SJSA1 (cell line): ENCODE measurements at regions not wholly inside any gene's neighbourhood (a gene's known extent, or its start where the extent isn't known, plus 50 kb on each side); places are given as distances from the start of the nearest gene placed in this dataset.

Experiments
- DNase-seq, 2 experiments: peaks; one replicate each; pipeline ENCODE4 v3.0.0-alpha.2; 2015 to 2020; ENCODE audit warnings: low spot score in 2 of 2, low read depth in 1 of 2
- H3K27ac ChIP-seq: fragments of 250-450 bp; sonication (Bioruptor Pico); 2 replicates; pipeline ENCODE4 v1.5.1; 2020; ENCODE audit warnings: mild to moderate bottlenecking, moderate library complexity
- H3K27me3 ChIP-seq: fragments of 250-450 bp; sonication (Bioruptor Pico); replicated peaks from 2 replicates; pipeline ENCODE4 v1.5.1; 2020; ENCODE audit warnings: mild to moderate bottlenecking, moderate library complexity
- H3K36me3 ChIP-seq: fragments of 250-450 bp; sonication (Bioruptor Pico); 2 replicates; pipeline ENCODE4 v1.5.1; 2020; ENCODE audit warnings: mild to moderate bottlenecking
- H3K4me1 ChIP-seq: fragments of 250-450 bp; sonication (Bioruptor Pico); replicated peaks from 2 replicates; pipeline ENCODE4 v1.6.1; 2021; ENCODE audit warnings: mild to moderate bottlenecking
- H3K4me3 ChIP-seq: fragments of 250-450 bp; sonication (Bioruptor Pico); 2 replicates; pipeline ENCODE4 v1.5.1; 2020; ENCODE audit warnings: mild to moderate bottlenecking
- H3K9me3 ChIP-seq: fragments of 250-450 bp; sonication (Bioruptor Pico); replicated peaks from 2 replicates; pipeline ENCODE4 v1.5.1; 2020; ENCODE audit warnings: mild to moderate bottlenecking

GRCh38 chr6:94668876-94669275, 908.5 kb upstream of the MANEA start:
- Histone ChIP-seq H3K27me3 (no peaks in the 10 kb centered on the region), H3K27ac (no peak overlapping the region), H3K4me1 (no peaks in the 10 kb centered on the region), H3K4me3 (no peak overlapping the region), H3K9me3 (peaks cover 4% of the 10 kb centered on the region), H3K36me3 (no peaks in the 10 kb centered on the region)
- no peak for DNase-seq

GRCh38 chr6:94658929-94659328, 918.4 kb upstream of the MANEA start:
- H3K9me3 ChIP-seq: no peaks in the 10 kb centered on the region; the same call in 1 of the 2 replicates
- no peaks in the 10 kb centered on the region for H3K27me3 ChIP-seq
- no peak for DNase-seq
- no peaks in the 10 kb centered on the region for H3K36me3 ChIP-seq
- H3K4me3 ChIP-seq: no peak overlapping the region
- H3K4me1 ChIP-seq: no peaks in the 10 kb centered on the region
- H3K27ac ChIP-seq: no peak overlapping the region

GRCh38 chr6:94651239-94651638, 926.1 kb upstream of the MANEA start:
- Histone ChIP-seq H3K4me3 (no peak overlapping the region), H3K9me3 (peaks cover 2% of the 10 kb centered on the region; the same call in 1 of the 2 replicates), H3K27ac (no peak overlapping the region), H3K36me3 (no peaks in the 10 kb centered on the region), H3K27me3 (no peaks in the 10 kb centered on the region), H3K4me1 (no peaks in the 10 kb centered on the region)
- no peak for DNase-seq

- Histone ChIP-seq H3K9me3 (peaks cover 2% of the 10 kb centered on the region; the same call in 1 of the 2 replicates), H3K4me1 (no peaks in the 10 kb centered on the region), H3K4me3 (no peak overlapping the region), H3K27me3 (no peaks in the 10 kb centered on the region), H3K27ac (no peak overlapping the region), H3K36me3 (no peaks in the 10 kb centered on the region)
- no peak for DNase-seq
Observed at GRCh38 chr6:94645191-94645590, 932.1 kb upstream of the MANEA start.

- H3K4me3 ChIP-seq: no peak overlapping the region
- H3K27ac ChIP-seq: no peak overlapping the region
- H3K9me3 ChIP-seq: no peaks in the 10 kb centered on the region
- no peak for DNase-seq
- H3K4me1 ChIP-seq: no peaks in the 10 kb centered on the region
- H3K36me3 ChIP-seq: no peaks in the 10 kb centered on the region
- H3K27me3 ChIP-seq: no peaks in the 10 kb centered on the region
Observed at GRCh38 chr6:94639564-94639963, 937.8 kb upstream of the MANEA start.

- no peaks in the 10 kb centered on the region for H3K4me1 ChIP-seq
- H3K36me3 ChIP-seq: no peaks in the 10 kb centered on the region
- no peaks in the 10 kb centered on the region for H3K27me3 ChIP-seq
- DNase-seq: no peak
- no peak overlapping the region for H3K27ac ChIP-seq
- no peak overlapping the region for H3K4me3 ChIP-seq
- no peaks in the 10 kb centered on the region for H3K9me3 ChIP-seq
Observed at GRCh38 chr6:94636780-94637385, 940.5 kb upstream of the MANEA start.

- Histone ChIP-seq H3K9me3 (no peaks in the 10 kb centered on the region), H3K4me1 (no peaks in the 10 kb centered on the region), H3K36me3 (no peaks in the 10 kb centered on the region), H3K4me3 (no peak overlapping the region), H3K27ac (no peak overlapping the region), H3K27me3 (no peaks in the 10 kb centered on the region)
- no peak for DNase-seq
Observed at GRCh38 chr6:94623586-94623985, 953.7 kb upstream of the MANEA start.

- no peaks in the 10 kb centered on the region for H3K4me1 ChIP-seq
- H3K27ac ChIP-seq: no peak overlapping the region
- H3K36me3 ChIP-seq: no peaks in the 10 kb centered on the region
- H3K27me3 ChIP-seq: no peaks in the 10 kb centered on the region
- DNase-seq: no peak
- H3K4me3 ChIP-seq: no peak overlapping the region
- no peaks in the 10 kb centered on the region for H3K9me3 ChIP-seq
Observed at GRCh38 chr6:94622783-94623182, 954.6 kb upstream of the MANEA start.

GRCh38 chr6:94600636-94601035, 976.7 kb upstream of the MANEA start:
- no peaks in the 10 kb centered on the region for H3K36me3 ChIP-seq

GRCh38 chr6:94597487-94597886, 979.8 kb upstream of the MANEA start:
- no peak for DNase-seq
- Histone ChIP-seq H3K9me3 (0 out of 2 replicates have a peak, but pooled peaks cover 3% of the 10 kb centered on the region), H3K36me3 (no peaks in the 10 kb centered on the region), H3K27ac (no peak overlapping the region), H3K4me1 (no peaks in the 10 kb centered on the region), H3K4me3 (no peak overlapping the region), H3K27me3 (no peaks in the 10 kb centered on the region)

More at GRCh38 chr6:94600636-94601035, 976.7 kb upstream of the MANEA start:
- no peaks in the 10 kb centered on the region for H3K27me3 ChIP-seq
- 0 out of 2 replicates have a peak, but pooled peaks cover 3% of the 10 kb centered on the region for H3K9me3 ChIP-seq
- no peaks in the 10 kb centered on the region for H3K4me1 ChIP-seq
- H3K27ac ChIP-seq: no peak overlapping the region
- H3K4me3 ChIP-seq: no peak overlapping the region
- no peak for DNase-seq

GRCh38 chr6:94590416-94590815, 986.9 kb upstream of the MANEA start:
- Histone ChIP-seq H3K27me3 (no peaks in the 10 kb centered on the region), H3K4me3 (no peak overlapping the region), H3K27ac (no peak overlapping the region), H3K9me3 (no peaks in the 10 kb centered on the region), H3K36me3 (no peaks in the 10 kb centered on the region), H3K4me1 (no peaks in the 10 kb centered on the region)
- no peak for DNase-seq

- H3K36me3 ChIP-seq: no peaks in the 10 kb centered on the region
- no peaks in the 10 kb centered on the region for H3K4me1 ChIP-seq
- no peak overlapping the region for H3K4me3 ChIP-seq
- DNase-seq: no peak
- H3K27ac ChIP-seq: no peak overlapping the region
- H3K27me3 ChIP-seq: no peaks in the 10 kb centered on the region
- H3K9me3 ChIP-seq: 0 out of 2 replicates have a peak, but pooled peaks cover 3% of the 10 kb centered on the region
Observed at GRCh38 chr6:94588301-94588700, 989.0 kb upstream of the MANEA start.

- no peaks in the 10 kb centered on the region for H3K27me3 ChIP-seq
- 0 out of 2 replicates have a peak, but pooled peaks cover 3% of the 10 kb centered on the region for H3K9me3 ChIP-seq
- no peak overlapping the region for H3K4me3 ChIP-seq
- no peak overlapping the region for H3K27ac ChIP-seq
- H3K36me3 ChIP-seq: no peaks in the 10 kb centered on the region
- no peaks in the 10 kb centered on the region for H3K4me1 ChIP-seq
- no peak for DNase-seq
Observed at GRCh38 chr6:94584211-94584610, 993.1 kb upstream of the MANEA start.

GRCh38 chr6:94570581-94570980, 1006.8 kb upstream of the MANEA start:
- DNase-seq: no peak
- Histone ChIP-seq H3K9me3 (no peaks in the 10 kb centered on the region; the same call in 1 of the 2 replicates), H3K36me3 (no peaks in the 10 kb centered on the region), H3K27me3 (no peaks in the 10 kb centered on the region), H3K4me1 (no peaks in the 10 kb centered on the region), H3K4me3 (no peak overlapping the region), H3K27ac (no peak overlapping the region)

GRCh38 chr6:94562846-94563245, 1014.5 kb upstream of the MANEA start:
- no peak for DNase-seq
- H3K9me3 ChIP-seq: no peaks in the 10 kb centered on the region; the same call in 1 of the 2 replicates
- no peak overlapping the region for H3K27ac ChIP-seq
- H3K4me3 ChIP-seq: no peak overlapping the region
- H3K27me3 ChIP-seq: no peaks in the 10 kb centered on the region
- H3K36me3 ChIP-seq: no peaks in the 10 kb centered on the region
- H3K4me1 ChIP-seq: no peaks in the 10 kb centered on the region
